Thyroid gland (tissue), 4 donors: ENCODE measurements at regions not wholly inside any gene's neighbourhood (a gene's known extent, or its start where the extent isn't known, plus 50 kb on each side); places are given as distances from the start of the nearest gene placed in this dataset.

Source experiments
- POLR2A ChIP-seq, 2 donors: fragments of 450-650 bp; IDR thresholded peaks; one replicate each; pipeline ENCODE4 v1.6.1; 2017; ENCODE audit warnings: antibody characterized with exemption in 2 of 2, mild to moderate bottlenecking in 2 of 2, moderate library complexity in 1 of 2
- TF ChIP-seq, protein P1 (sequence below), 6 experiments: fragments of 200-600 bp in 3 of 6; fragments of 450-650 bp in 3 of 6; sonication (generic) in 3 of 6; IDR thresholded peaks; one replicate each; pipeline ENCODE4 v1.5.1; 2016 to 2019; ENCODE audit warnings: antibody characterized with exemption in 6 of 6, mild to moderate bottlenecking in 2 of 6, inconsistent platforms in 1 of 6, moderate library complexity in 1 of 6

DNA sequence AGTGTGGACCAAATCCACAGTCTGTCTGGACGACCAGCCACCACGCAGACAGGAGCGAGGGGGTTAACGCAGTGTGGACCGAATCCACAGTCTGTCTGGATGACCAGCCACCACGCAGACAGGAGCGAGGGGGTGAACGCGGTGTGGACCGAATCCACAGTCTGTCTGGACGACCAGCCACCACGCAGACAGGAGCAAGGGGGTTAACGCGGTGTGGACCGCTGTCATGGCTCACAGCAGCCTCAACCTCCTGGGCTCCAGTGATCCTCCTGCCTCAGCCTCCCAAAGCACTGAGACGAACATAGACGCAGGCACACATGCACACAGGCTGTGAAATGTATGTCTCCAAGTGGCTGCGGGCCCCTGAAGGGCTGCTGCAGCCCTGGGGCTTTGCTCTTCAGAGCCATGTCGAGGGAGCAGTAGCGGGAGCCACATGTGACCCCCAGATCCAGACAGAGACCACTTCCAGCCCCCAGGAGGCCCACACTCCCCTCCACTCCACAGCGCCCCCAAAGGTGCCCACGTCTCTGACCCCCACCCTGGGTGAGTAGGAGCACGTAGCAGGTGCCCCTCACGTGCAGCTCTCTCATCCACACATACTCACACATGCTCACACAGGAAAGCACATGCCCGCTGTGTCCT, 98.1 kb downstream of the YTHDF1 start:
- TF ChIP-seq, protein P1, sequence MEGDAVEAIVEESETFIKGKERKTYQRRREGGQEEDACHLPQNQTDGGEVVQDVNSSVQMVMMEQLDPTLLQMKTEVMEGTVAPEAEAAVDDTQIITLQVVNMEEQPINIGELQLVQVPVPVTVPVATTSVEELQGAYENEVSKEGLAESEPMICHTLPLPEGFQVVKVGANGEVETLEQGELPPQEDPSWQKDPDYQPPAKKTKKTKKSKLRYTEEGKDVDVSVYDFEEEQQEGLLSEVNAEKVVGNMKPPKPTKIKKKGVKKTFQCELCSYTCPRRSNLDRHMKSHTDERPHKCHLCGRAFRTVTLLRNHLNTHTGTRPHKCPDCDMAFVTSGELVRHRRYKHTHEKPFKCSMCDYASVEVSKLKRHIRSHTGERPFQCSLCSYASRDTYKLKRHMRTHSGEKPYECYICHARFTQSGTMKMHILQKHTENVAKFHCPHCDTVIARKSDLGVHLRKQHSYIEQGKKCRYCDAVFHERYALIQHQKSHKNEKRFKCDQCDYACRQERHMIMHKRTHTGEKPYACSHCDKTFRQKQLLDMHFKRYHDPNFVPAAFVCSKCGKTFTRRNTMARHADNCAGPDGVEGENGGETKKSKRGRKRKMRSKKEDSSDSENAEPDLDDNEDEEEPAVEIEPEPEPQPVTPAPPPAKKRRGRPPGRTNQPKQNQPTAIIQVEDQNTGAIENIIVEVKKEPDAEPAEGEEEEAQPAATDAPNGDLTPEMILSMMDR (IDR thresholded peaks at IDR 0.05), result no peak
- TF ChIP-seq POLR2A (IDR thresholded peaks at IDR 0.05), result no peak
